Keratinocyte (primary cell): ENCODE measurements at regions not wholly inside any gene's neighbourhood (a gene's known extent, or its start where the extent isn't known, plus 50 kb on each side); places are given as distances from the start of the nearest gene placed in this dataset.

ENCODE experiments used
- DNase-seq: peaks from one replicate; pipeline ENCODE4 v3.0.0-alpha.2; 2011; ENCODE audit warnings: low read depth, missing footprints, low spot score
- FAIRE-seq: peaks from 2 replicates; lab custom pipeline; 2011; peaks lifted over from hg19 to GRCh38; lab: Jason Lieb, UNC
- H2AFZ ChIP-seq: 2 replicates; pipeline ENCODE4 v1.6.0; 2012; ENCODE audit warnings: low read length, control low read depth, inconsistent platforms; ENCODE audit not compliant: control insufficient read depth
- H3K27ac ChIP-seq: 2 replicates; pipeline ENCODE4 v1.5.1; 2011; ENCODE audit warnings: low read length; ENCODE audit not compliant: control insufficient read depth, insufficient read depth
- H3K27me3 ChIP-seq: 3 replicates; pipeline ENCODE4 v1.6.0; 2011; ENCODE audit warnings: low read length; ENCODE audit not compliant: control insufficient read depth, insufficient read depth; ENCODE audit errors: extremely low read depth
- H3K36me3 ChIP-seq, 2 experiments: 2 replicates in 1 of 2; 3 replicates in 1 of 2; pipeline ENCODE4 v1.5.1; 2011; ENCODE audit warnings: low read length in 2 of 2, mild to moderate bottlenecking in 1 of 2; ENCODE audit not compliant: control insufficient read depth in 2 of 2, insufficient read depth in 2 of 2; ENCODE audit errors: extremely low read depth in 1 of 2
- H3K4me1 ChIP-seq: 3 replicates; pipeline ENCODE4 v1.5.1; 2011; ENCODE audit warnings: low read length; ENCODE audit not compliant: control insufficient read depth, insufficient read depth; ENCODE audit errors: extremely low read depth
- H3K4me2 ChIP-seq: 3 replicates; pipeline ENCODE4 v1.6.0; 2011; ENCODE audit warnings: low read depth, low read length; ENCODE audit not compliant: control insufficient read depth, insufficient read depth; ENCODE audit errors: extremely low read depth
- H3K4me3 ChIP-seq, 3 experiments: fragments of 200-600 bp in 1 of 3; sonication (generic) in 1 of 3; 2 replicates in 2 of 3; 3 replicates in 1 of 3; pipeline ENCODE4 v1.5.1; 2011 to 2016; ENCODE audit warnings: low read length in 3 of 3, mild to moderate bottlenecking in 3 of 3, control low read depth in 2 of 3, inconsistent platforms in 1 of 3, low read depth in 1 of 3, mixed read lengths in 1 of 3, mixed run types in 1 of 3, moderate library complexity in 1 of 3; ENCODE audit not compliant: control insufficient read depth in 2 of 3, insufficient read depth in 2 of 3; ENCODE audit errors: extremely low read depth in 1 of 3
- H3K79me2 ChIP-seq: 2 replicates; pipeline ENCODE4 v1.6.0; 2012; ENCODE audit warnings: low read length; ENCODE audit not compliant: control insufficient read depth, insufficient read depth
- H3K9ac ChIP-seq: 3 replicates; pipeline ENCODE4 v1.6.0; 2011; ENCODE audit warnings: low read length; ENCODE audit not compliant: control insufficient read depth, insufficient read depth; ENCODE audit errors: extremely low read depth
- H3K9me1 ChIP-seq: 3 replicates; pipeline ENCODE4 v1.6.0; 2011; ENCODE audit warnings: low read length; ENCODE audit not compliant: control insufficient read depth, insufficient read depth; ENCODE audit errors: extremely low read depth
- H3K9me3 ChIP-seq: 2 replicates; pipeline ENCODE4 v1.5.1; 2012; ENCODE audit warnings: low read depth, low read length; ENCODE audit not compliant: control insufficient read depth
- H4K20me1 ChIP-seq: 3 replicates; pipeline ENCODE4 v1.6.0; 2011; ENCODE audit warnings: low read length; ENCODE audit not compliant: control insufficient read depth, insufficient read depth; ENCODE audit errors: extremely low read depth
- EZH2 ChIP-seq: IDR thresholded peaks from one replicate; pipeline ENCODE4 v1.6.1; 2012; ENCODE audit warnings: inconsistent platforms, mild to moderate bottlenecking, low read length, moderate library complexity
- dilution Hi-C: fragments of 300-500 bp; cut with MboI; formaldehyde crosslinking; loops from one replicate; pipeline ENCODE4 v1.7.0; 2020; ENCODE audit warnings: low sequenced_read_pairs; ENCODE audit not compliant: extremely low pct_ligation_motif_present
- TF ChIP-seq, protein P1 (sequence below), 3 experiments: IDR thresholded peaks in 1 of 3; conservative IDR thresholded peaks in 1 of 3; optimal IDR thresholded peaks in 1 of 3; 2 replicates in 2 of 3; 3 replicates in 1 of 3; pipeline versions ENCODE3 to v1.5.1; 2011; ENCODE audit warnings: low read length in 3 of 3, mild to moderate bottlenecking in 3 of 3, moderate library complexity in 2 of 3, control low read depth in 1 of 3, inconsistent platforms in 1 of 3; ENCODE audit not compliant: insufficient read depth in 2 of 3; ENCODE audit errors: extremely low read depth in 1 of 3

DNA sequence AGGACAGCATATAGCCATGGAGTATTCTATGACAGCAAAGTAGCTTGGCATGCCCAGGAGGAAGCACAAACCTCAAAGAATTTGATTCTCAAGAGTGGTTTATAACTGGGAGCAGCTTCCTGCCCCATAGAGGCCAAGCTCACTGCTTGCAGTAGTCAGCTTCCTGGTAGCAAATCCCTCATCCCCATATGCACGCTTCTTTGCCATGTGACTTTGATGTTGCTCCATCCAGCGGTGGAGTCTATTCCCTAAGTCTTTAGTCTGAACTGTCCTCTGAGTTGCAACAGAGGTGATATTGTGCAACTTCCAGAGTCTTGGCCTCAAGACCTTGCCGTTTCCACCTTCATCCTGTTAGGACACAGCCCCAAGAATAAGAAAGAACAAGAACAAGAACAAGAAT is 996.8 kb upstream of the TMEM132C start:
- Histone ChIP-seq H3K4me2 (no peak overlapping the region), H3K9me3 (no peaks in the 10 kb centered on the region), H3K79me2 (no peaks in the 10 kb centered on the region), H3K4me1 (peaks cover 23% of the 10 kb centered on the region), H2AFZ (no peak overlapping the region), H3K27me3 (no peaks in the 10 kb centered on the region), H3K27ac (no peak overlapping the region), H3K4me3 (no peak overlapping the region), H3K9ac (no peak overlapping the region), H3K9me1 (no peaks in the 10 kb centered on the region), H4K20me1 (no peaks in the 10 kb centered on the region), H3K36me3 (no peaks in the 10 kb centered on the region)
- dilution Hi-C loops, result no loop called here
- DNase-seq (no peak), FAIRE-seq (peak; percentile 26)
- TF ChIP-seq, protein P1, sequence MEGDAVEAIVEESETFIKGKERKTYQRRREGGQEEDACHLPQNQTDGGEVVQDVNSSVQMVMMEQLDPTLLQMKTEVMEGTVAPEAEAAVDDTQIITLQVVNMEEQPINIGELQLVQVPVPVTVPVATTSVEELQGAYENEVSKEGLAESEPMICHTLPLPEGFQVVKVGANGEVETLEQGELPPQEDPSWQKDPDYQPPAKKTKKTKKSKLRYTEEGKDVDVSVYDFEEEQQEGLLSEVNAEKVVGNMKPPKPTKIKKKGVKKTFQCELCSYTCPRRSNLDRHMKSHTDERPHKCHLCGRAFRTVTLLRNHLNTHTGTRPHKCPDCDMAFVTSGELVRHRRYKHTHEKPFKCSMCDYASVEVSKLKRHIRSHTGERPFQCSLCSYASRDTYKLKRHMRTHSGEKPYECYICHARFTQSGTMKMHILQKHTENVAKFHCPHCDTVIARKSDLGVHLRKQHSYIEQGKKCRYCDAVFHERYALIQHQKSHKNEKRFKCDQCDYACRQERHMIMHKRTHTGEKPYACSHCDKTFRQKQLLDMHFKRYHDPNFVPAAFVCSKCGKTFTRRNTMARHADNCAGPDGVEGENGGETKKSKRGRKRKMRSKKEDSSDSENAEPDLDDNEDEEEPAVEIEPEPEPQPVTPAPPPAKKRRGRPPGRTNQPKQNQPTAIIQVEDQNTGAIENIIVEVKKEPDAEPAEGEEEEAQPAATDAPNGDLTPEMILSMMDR (optimal IDR thresholded peaks at IDR 0.05 in 1 of 3, IDR thresholded peaks at IDR 0.05 in 1 of 3, conservative IDR thresholded peaks at IDR 0.05 in 1 of 3; ENCODE audit: extremely low read depth in 1 of 3, insufficient read depth in 2 of 3, low read length in 3 of 3), result no peak

GRCh38 chr12:127271776-127272175 is 995.2 kb upstream of the TMEM132C start:
- H3K27me3 ChIP-seq, result no peaks in the 10 kb centered on the region
- dilution Hi-C loops, result no loop called here
- H2AFZ ChIP-seq, result no peak overlapping the region
- H3K4me2 ChIP-seq, result no peak overlapping the region
- H4K20me1 ChIP-seq, result no peaks in the 10 kb centered on the region
- no peaks in the 10 kb centered on the region for H3K36me3 ChIP-seq
- H3K27ac ChIP-seq, result no peak overlapping the region
- H3K4me3 ChIP-seq, result no peak overlapping the region
- peak; percentile 17 for FAIRE-seq
- no peaks in the 10 kb centered on the region for H3K9me1 ChIP-seq
- H3K9ac ChIP-seq, result no peak overlapping the region
- H3K79me2 ChIP-seq, result no peaks in the 10 kb centered on the region
- DNase-seq, result no peak
- peaks cover 23% of the 10 kb centered on the region for H3K4me1 ChIP-seq
- TF ChIP-seq EZH2, result no peak
- TF ChIP-seq, protein P1 (optimal IDR thresholded peaks at IDR 0.05 in 1 of 3, IDR thresholded peaks at IDR 0.05 in 1 of 3, conservative IDR thresholded peaks at IDR 0.05 in 1 of 3; ENCODE audit: extremely low read depth in 1 of 3, insufficient read depth in 2 of 3, low read length in 3 of 3), result no peak
- no peaks in the 10 kb centered on the region for H3K9me3 ChIP-seq
